ENCODE measurements at regions not wholly inside any gene's neighbourhood (a gene's known extent, or its start where the extent isn't known, plus 50 kb on each side); places are given as distances from the start of the nearest gene placed in this dataset.

GRCh38 chr13:83508771-83509301 lies 373.4 kb downstream of the SLITRK1 start:
- TF ChIP-seq, protein P1, sequence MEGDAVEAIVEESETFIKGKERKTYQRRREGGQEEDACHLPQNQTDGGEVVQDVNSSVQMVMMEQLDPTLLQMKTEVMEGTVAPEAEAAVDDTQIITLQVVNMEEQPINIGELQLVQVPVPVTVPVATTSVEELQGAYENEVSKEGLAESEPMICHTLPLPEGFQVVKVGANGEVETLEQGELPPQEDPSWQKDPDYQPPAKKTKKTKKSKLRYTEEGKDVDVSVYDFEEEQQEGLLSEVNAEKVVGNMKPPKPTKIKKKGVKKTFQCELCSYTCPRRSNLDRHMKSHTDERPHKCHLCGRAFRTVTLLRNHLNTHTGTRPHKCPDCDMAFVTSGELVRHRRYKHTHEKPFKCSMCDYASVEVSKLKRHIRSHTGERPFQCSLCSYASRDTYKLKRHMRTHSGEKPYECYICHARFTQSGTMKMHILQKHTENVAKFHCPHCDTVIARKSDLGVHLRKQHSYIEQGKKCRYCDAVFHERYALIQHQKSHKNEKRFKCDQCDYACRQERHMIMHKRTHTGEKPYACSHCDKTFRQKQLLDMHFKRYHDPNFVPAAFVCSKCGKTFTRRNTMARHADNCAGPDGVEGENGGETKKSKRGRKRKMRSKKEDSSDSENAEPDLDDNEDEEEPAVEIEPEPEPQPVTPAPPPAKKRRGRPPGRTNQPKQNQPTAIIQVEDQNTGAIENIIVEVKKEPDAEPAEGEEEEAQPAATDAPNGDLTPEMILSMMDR (conservative IDR thresholded peaks at IDR 0.05): no peak
- no peak for TF ChIP-seq ZFX (IDR thresholded peaks at IDR 0.05)
